Suppressor macrophage treated with lipopolysaccharide for 4 hours (primary cell): ENCODE measurements at regions not wholly inside any gene's neighbourhood (a gene's known extent, or its start where the extent isn't known, plus 50 kb on each side); places are given as distances from the start of the nearest gene placed in this dataset.

Experiments used
- DNase-seq: peaks from one replicate; pipeline ENCODE4 v3.0.0-alpha.2; 2020

DNA sequence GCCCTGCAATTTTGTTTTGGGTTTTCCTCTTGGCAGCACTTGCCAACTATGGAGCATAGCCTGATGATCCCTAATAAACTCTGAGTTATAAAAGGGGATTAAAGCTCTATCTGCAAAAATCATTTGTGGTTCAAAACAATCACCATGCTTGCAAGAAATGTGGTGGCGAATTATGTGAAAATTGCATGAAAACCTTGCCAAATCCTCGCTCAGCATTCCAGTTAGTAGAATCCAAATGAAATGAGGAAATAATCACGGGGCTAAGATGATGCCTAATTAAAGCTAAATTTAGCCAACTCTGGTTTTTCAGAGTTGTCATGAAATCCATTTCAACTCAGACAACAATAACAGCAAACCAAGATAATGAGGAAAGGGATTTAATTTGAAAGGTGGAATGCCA, 73.0 kb upstream of the PROK2 start:
- peak; percentile 45 for DNase-seq

DNA sequence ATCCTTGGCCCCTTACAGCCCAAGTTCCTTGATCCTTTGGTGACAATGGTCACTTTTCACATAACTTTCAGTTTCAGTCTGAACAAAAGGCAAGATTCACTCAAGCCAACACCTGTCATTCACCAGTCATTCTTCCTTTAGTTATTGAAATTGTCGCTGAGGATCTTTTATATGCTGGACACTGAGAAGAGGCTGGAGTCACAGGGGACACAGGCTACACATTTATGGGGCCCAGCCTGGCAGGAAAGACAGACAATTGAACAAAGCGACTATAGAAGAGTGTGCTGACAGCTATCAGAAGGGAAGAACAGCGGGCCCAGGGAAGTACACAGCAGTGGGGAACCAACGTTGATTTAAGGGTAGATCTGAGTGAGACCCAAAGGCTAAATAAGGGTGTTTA, 69.8 kb upstream of the PROK2 start:
- DNase-seq = no peak

DNA sequence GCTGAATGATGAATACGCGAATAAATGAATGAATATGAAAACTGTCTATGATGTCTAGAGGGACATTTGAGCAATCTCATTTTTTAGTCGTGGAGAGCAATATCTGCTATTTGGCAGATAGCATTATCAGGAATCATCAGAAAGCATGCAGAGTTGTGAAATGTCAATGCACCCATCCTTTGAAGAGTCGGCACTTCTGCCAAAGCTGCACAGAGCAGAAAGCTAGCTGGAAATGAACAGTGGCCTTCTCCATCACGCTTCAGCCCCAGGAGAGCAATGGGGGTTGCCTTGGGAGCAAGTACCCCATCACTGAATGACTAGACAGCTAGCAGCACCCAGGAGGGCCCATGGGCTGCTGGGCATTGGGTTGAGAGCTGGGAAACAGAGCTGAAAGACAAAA, 69.1 kb upstream of the PROK2 start:
- DNase-seq = no peak

DNA sequence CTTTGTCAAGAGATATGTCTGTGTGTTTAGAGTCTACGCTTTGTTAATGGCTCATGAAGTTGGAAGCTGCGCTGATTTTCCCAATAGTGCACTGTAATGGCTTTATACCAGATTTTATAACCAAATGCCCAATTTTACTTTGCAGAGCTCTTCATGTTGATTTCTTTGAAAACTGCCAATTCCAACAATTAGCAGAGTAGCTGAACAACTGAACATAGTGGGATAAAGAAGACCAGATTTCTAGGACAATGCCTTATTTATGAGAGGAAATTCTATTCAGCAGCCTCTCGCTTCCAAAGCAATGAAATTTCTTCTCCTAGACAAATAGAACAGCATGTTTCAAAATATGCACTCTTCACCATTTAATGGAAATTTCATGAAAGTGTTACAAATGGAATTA, 66.9 kb upstream of the PROK2 start:
- no peak for DNase-seq

DNA sequence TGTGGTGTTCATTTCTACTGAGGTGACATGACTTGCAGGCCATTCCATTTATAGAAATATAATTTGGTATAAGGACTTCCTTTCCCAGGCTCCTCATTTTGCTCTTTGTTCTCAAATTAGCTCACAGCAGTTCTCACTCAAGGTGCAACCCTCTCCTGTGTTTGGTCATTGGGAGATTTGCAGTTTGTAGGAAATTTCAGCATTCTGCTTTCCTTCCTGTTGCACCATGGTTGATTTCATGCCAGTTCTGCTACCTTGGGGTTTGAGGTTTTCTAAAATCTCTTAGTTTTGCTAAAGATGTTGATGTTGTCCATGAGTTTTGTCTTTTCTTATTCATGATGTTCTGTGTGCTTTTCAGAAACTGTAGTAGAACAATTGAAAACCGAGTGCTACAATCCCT, 65.7 kb upstream of the PROK2 start:
- DNase-seq = no peak

DNA sequence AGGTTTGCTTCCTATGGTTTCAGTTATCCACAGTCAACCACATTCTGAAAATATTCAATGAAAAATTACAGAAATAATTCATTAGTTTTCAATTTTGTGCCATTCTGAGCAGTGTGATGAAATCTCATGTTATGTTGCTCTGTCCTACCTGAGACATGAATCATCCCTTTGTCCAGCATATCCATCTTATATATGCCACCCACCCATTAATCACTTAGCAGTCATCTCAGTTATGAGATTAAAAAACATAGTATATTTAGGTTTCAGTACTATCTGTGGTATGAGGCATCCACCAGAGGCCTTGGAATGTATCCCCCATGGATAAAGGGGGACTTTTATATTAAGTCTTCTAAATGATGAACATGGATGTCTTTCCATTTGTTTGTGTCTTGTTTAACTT, 64.7 kb upstream of the PROK2 start:
- DNase-seq = no peak

DNA sequence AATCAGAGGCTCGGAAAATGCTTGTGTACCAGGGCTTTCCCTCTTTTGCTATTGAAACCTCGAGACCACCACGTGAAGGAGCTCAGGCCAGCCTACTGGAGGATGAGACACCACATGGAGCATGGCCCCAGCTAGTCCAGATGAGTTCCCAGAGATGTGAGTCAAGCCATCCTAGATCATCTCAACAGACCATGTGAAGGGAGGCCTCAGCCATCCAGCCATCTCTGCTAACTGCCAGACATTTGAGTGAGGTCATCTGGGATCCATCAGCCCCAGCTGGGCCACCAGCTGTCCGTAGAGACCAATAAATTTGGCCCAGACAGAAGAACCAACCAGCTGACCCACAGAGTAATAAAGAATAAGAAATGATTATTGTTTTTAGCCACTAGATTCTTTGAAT, 62.8 kb upstream of the PROK2 start:
- DNase-seq = no peak

DNA sequence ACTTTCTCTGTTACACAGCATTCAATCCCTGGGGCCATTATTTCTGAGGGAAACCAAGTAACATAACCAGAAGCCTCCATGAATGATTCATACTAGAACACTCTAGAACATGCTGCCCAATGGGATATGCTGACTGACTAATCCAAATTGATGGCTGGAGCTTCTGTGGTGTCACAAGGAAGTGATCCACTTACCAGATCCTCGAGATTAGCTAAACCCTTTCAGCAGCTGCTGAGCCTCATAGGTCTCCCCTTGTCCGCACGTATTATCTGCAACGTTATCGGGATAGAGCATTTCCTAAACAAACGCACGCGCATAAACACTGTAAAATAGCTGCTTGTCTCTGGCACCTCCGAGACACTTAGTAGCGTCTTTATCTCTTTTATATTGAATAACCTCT, 61.2 kb upstream of the PROK2 start:
- no peak for DNase-seq

DNA sequence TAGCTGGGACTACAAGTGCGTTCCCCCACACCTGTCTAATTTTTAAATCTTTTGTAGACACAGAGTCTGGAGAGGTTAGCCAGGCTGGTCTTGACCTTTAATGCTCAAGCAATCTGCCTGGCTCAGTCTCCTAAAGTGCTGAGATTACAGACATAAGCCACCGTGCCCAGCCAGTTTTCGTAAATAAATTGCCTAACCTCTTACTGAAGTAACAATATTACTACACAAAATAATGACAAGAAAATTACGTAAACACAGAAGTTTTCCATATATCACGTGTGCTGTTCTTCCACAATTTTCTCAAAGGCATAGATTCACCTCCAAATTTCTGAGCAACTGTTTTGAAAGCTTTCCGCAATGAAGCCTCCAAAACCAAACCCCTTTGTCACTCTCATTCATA, 58.1 kb upstream of the PROK2 start:
- DNase-seq = peak; percentile 51

DNA sequence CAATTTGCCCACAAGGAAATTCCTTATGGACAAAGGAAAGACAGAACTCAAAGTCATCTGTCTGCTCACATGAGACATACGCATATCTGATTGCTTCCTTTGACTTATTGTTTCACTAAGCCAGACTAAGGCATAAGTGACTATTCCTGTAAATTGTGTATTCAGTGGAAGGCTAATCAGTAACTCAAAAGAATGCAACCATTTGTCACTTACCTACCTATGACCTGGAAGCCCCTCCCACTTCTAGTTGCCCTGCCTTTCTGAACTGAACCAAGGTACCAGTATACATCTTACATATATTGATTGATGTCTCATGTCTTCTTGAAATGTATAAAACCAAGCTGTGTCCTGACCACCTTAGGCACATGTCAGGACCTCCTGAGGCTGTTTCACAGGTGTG, 53.5 kb upstream of the PROK2 start:
- DNase-seq = no peak
